GM19351 (cell line): ENCODE measurements at regions not wholly inside any gene's neighbourhood (a gene's known extent, or its start where the extent isn't known, plus 50 kb on each side); places are given as distances from the start of the nearest gene placed in this dataset.

Experiments
- ATAC-seq: cut with Tn5 transposase; IDR thresholded peaks from one replicate; pipeline ENCODE4 v1.9.1; 2021; ENCODE audit warnings: mild to moderate bottlenecking, moderate library complexity; ENCODE audit not compliant: unreplicated experiment

GRCh38 chr5:25862276-25862675 is 1176.1 kb downstream of the CDH9 start:
- no peak for ATAC-seq

GRCh38 chr5:25858019-25858418 is 1180.4 kb downstream of the CDH9 start:
- ATAC-seq: no peak

DNA sequence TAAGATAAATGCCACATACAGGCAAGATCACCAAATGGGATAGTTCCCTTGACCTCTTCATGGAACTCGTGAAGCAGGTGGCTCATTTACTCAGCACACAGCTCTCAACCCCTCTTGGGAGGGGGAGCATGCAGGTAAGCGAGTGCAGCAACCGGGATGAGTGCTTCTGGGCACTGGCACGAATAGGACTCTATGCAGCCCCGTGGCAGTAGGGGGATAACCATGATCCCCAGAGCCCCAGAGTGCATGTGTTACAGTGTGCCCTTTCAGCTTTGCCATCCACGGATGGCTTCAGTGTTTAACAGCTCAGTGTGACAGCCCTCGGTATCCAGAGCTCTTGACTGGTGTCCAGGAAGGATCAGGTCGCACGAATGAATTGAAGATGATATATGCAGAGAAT is 1187.1 kb downstream of the CDH9 start:
- no peak for ATAC-seq

- ATAC-seq: no peak
Measured at GRCh38 chr5:25850581-25850980, 1187.8 kb downstream of the CDH9 start.

DNA sequence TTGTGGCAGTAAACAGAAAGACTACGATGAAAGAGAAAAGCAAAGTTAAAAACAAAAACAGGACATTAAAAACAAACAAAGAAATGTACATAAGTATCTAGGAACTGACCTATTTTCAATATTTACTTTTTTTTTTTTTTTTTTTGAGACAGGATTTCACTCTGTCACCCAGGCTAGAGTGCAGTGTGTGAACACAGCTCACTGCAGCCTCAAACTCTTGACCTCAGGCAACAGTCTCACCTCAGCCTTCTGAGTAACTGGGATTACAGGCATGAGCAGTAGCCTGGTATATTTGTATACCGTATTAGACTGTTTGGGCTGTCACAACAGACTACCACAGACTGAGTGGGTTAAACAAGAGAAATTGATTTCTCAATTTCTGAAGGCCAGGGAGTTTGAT is 1189.1 kb downstream of the CDH9 start:
- no peak for ATAC-seq

- no peak for ATAC-seq
Measured at GRCh38 chr5:25823330-25823873, 1178.6 kb upstream of the CDH10 start.
